ENCODE measurements at regions not wholly inside any gene's neighbourhood (a gene's known extent, or its start where the extent isn't known, plus 50 kb on each side); places are given as distances from the start of the nearest gene placed in this dataset.

DNA sequence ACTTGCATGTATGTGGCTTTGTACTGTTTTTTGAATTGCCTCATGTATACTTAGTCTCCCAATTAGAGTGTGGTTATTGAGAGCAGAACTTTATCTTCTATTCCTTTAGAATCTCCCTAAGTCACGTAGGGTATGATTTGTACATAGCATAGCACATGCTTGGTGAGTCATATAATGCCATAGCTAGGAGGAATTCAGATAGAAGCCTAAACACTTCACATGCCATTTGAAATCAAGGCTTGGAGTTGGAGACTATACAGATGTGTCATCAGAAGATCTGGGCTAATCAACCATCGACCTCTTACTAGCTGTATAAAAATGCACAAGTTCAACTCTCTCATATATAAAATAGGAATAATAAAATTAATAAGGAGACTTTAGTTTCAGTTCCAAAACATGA lies 222.6 kb upstream of the ST6GAL2 start:
- no peak for TF ChIP-seq POLR2A (IDR thresholded peaks at IDR 0.05)
- TF ChIP-seq, protein P1, sequence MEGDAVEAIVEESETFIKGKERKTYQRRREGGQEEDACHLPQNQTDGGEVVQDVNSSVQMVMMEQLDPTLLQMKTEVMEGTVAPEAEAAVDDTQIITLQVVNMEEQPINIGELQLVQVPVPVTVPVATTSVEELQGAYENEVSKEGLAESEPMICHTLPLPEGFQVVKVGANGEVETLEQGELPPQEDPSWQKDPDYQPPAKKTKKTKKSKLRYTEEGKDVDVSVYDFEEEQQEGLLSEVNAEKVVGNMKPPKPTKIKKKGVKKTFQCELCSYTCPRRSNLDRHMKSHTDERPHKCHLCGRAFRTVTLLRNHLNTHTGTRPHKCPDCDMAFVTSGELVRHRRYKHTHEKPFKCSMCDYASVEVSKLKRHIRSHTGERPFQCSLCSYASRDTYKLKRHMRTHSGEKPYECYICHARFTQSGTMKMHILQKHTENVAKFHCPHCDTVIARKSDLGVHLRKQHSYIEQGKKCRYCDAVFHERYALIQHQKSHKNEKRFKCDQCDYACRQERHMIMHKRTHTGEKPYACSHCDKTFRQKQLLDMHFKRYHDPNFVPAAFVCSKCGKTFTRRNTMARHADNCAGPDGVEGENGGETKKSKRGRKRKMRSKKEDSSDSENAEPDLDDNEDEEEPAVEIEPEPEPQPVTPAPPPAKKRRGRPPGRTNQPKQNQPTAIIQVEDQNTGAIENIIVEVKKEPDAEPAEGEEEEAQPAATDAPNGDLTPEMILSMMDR (IDR thresholded peaks at IDR 0.05 in 4 of 5, conservative IDR thresholded peaks at IDR 0.05 in 1 of 5), result no peak

All from gastrocnemius medialis (tissue), 4 donors.